ENCODE measurements at regions not wholly inside any gene's neighbourhood (a gene's known extent, or its start where the extent isn't known, plus 50 kb on each side); places are given as distances from the start of the nearest gene placed in this dataset.
"Not testable (repeated sequence)": the region's sequence is repeated elsewhere in the genome, so short reads cannot be mapped to it uniquely, and the experiment has no call there.

DNA sequence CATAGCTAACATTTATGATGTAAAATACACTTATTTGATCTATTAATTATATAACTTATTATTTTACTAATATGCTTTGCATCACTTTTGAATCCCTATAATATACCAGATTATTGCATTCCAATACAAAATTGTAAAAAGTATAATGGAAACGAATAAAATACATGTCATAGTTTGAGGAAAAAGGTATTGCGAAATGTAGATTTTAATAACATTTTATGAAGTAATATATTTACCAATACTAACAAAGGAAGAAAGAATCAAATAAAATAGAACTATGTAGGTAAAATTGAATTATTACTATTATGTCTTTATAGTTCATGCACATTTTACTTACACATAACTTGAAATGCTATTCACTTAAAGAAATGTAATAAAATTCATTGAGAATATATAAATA is 1300.2 kb downstream of the ADGRL3 start:
- no peaks in the 10 kb centered on the region for H3K4me1 Mint-ChIP-seq
- H3K27me3 Mint-ChIP-seq, result no peaks in the 10 kb centered on the region
- H3K27ac Mint-ChIP-seq, result no peak overlapping the region
- H3K9me3 Mint-ChIP-seq, result peaks cover 0 to 15% (median 3%) of the 10 kb centered on the region in 9 donors
- POLR2A ChIA-PET, result no interaction called here
- no peak overlapping the region for H3K4me3 Mint-ChIP-seq
- DNase-seq (no peak), ATAC-seq (no peak)
- no peaks in the 10 kb centered on the region for H3K36me3 Mint-ChIP-seq

DNA sequence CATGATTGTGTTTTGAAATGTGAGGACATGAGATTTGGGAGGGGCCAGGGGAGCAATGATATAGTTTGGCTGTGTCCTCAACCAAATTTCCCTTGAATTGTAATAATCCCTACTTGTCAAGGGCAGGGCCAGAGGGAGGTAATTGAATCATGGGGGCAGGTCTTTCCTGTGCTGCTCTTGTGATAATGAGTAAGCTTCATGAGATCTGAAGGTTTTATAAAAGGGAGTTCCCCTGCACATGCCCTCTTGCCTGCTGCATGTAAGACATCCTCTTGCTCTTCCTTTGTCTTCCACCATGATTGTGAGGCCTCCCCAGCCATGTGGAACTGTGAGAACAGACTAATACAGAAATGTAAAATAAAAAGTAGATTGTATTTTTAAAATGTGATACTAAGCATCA is 1294.9 kb downstream of the ADGRL3 start:
- DNase-seq, result no peak
- H3K4me3 Mint-ChIP-seq, result no peak overlapping the region
- H3K27ac Mint-ChIP-seq, result no peak overlapping the region
- H3K36me3 Mint-ChIP-seq, result no peaks in the 10 kb centered on the region
- peaks cover 0 to 25% (median 7%) of the 10 kb centered on the region in 9 donors for H3K9me3 Mint-ChIP-seq
- no peak for ATAC-seq
- no peaks in the 10 kb centered on the region for H3K27me3 Mint-ChIP-seq
- no peaks in the 10 kb centered on the region for H3K4me1 Mint-ChIP-seq
- POLR2A ChIA-PET, result no interaction called here

DNA sequence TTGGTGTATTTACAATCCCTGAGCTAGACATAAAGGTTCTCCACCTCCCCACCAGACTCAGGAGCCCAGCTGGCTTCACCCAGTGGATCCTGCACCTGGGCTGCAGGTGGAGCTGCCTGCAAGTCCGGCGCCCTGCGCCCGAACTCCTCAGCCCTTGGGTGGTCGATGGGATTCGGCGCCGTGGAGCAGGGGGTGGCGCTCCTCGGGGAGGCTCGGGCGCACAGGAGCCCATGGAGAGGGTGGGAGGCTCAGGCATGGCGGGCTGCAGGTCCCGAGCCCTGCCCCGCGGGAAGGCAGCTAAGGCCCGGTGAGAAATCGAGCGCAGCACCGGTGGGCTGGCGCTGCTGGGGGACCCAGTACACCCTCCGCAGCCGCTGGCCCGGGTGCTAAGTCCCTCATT is 1291.6 kb downstream of the ADGRL3 start:
- H3K9me3 Mint-ChIP-seq, result peaks cover 0 to 25% (median 6%) of the 10 kb centered on the region in 9 donors
- ATAC-seq, H3K4me1 Mint-ChIP-seq: not testable (repeated sequence)

DNA sequence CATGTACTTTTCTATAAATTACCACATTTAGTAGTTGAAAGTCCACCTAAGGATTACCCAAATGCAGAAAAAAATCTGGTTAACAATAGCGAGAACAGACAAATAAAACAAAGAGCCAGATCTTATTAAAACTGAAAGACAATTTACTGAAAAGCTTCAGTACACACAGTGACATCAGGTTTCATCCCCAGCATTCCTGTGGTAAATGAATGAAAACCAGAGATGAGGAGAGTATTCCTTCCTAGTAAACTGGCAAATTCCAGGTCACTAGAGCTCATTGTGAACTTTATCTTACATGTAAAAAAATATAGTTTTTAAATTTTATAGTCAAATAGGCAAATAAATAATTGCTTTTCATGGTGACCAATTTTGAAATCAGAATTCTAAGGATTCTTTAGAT is 1290.5 kb downstream of the ADGRL3 start:
- no peaks in the 10 kb centered on the region for H3K27me3 Mint-ChIP-seq
- H3K27ac Mint-ChIP-seq, result no peak overlapping the region
- no peak overlapping the region for H3K4me3 Mint-ChIP-seq
- DNase-seq (no peak), ATAC-seq (no peak)
- H3K36me3 Mint-ChIP-seq, result no peaks in the 10 kb centered on the region
- POLR2A ChIA-PET, result no interaction called here
- H3K4me1 Mint-ChIP-seq, result no peaks in the 10 kb centered on the region
- peaks cover 0 to 20% (median 6%) of the 10 kb centered on the region in 9 donors for H3K9me3 Mint-ChIP-seq

More for the DNA sequence above, 1291.6 kb downstream of the ADGRL3 start:
- H3K36me3 Mint-ChIP-seq, H3K27ac Mint-ChIP-seq, POLR2A ChIA-PET, H3K27me3 Mint-ChIP-seq, DNase-seq, H3K4me3 Mint-ChIP-seq: not testable (repeated sequence)

DNA sequence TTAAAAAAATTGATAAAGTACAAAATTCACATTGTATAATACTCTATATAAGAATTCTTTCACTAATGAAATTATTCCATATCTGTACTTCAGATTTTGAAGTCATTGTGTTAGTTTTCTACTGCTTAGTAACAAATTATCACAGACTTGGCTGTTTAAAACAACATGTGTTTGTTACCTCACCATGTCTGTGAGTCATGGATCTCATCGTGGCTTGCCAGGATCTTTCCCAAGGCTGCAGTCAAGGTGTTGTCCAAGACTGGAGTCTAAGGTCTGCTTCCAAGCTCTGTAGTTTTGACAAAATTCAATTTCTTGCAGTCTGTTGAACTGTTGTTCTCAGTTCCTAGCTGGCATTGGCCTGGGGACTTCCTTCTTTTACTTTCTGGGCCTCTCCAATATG is 1286.9 kb downstream of the ADGRL3 start:
- Mint-ChIP-seq H3K4me3 (no peak overlapping the region), H3K36me3 (no peaks in the 10 kb centered on the region), H3K27me3 (no peaks in the 10 kb centered on the region), H3K9me3 (peaks cover 0 to 25% (median 3%) of the 10 kb centered on the region in 9 donors), H3K4me1 (no peaks in the 10 kb centered on the region), H3K27ac (no peak overlapping the region)
- POLR2A ChIA-PET, result no interaction called here
- DNase-seq, result no peak
- ATAC-seq, result no peak

DNA sequence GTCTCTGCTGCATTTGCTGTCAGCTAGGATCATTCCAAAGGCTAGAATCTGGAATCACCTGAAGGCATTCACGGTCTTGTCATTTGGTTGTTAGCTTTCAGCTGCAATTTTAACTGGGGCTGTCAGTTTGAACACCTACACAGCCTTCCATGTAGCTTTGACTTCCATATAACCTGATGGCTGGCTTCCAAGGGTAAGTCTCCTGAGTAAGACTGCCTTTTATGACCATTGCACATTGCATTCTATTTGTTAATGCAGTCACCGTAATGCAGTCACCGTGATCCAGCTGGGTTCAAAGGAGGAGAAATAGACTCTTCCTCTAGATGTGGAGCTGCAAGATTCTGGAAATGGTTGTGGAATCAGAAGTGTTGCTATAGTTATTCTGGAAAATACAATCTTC is 1284.2 kb downstream of the ADGRL3 start:
- Mint-ChIP-seq H3K27me3 (no peaks in the 10 kb centered on the region), H3K4me3 (no peak overlapping the region), H3K36me3 (no peaks in the 10 kb centered on the region), H3K27ac (no peak overlapping the region), H3K4me1 (no peaks in the 10 kb centered on the region), H3K9me3 (peaks cover 0 to 23% (median 6%) of the 10 kb centered on the region in 9 donors)
- ATAC-seq, result no peak
- POLR2A ChIA-PET, result no interaction called here
- DNase-seq, result no peak

DNA sequence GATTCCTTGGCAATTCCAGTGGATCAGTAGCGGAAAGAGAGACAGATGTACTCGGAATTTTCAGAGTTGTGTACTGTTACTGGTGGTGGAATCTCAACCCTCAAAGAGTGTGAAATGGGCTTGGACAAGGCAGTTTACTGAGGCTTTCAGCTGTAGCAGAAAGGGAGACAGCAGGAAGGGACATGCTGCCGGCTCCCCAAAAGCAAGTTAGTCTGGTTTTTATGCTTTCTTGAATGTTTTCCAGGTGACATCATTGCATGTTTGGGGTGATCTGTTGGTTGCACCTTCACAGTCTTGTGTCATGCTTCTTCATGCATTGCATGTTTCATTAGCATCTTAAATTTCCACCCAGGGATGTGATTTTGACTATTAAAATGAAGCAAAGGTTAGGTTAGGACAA is 1282.2 kb downstream of the ADGRL3 start:
- DNase-seq (no peak), ATAC-seq (no peak)
- Mint-ChIP-seq H3K4me1 (no peaks in the 10 kb centered on the region), H3K4me3 (no peak overlapping the region), H3K27ac (no peak overlapping the region), H3K27me3 (no peaks in the 10 kb centered on the region), H3K9me3 (peaks cover 0 to 25% (median 9%) of the 10 kb centered on the region in 9 donors), H3K36me3 (no peaks in the 10 kb centered on the region)
- POLR2A ChIA-PET, result no interaction called here

DNA sequence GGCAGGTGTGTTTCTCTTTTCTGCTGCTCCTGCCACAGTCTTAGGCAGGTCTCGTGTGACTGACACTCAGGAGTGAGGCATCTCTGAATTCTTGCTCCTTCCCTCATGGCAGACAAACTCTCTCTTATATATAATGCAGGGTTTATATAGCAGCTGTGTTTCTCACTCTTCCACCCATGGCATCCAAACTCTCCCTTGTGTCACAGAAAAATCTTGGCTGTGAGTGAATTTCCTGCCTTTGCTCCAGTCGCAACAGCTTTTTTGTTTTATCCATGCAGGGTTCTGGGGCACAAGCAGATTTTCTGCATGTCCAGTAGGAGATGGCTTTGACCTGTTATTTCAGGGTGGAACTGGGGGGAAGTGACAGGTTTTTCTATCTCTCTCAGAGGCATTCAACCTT is 1275.5 kb downstream of the ADGRL3 start:
- Mint-ChIP-seq H3K4me1 (no peaks in the 10 kb centered on the region), H3K27ac (no peak overlapping the region), H3K9me3 (peaks cover 4 to 27% (median 12%) of the 10 kb centered on the region in 9 donors), H3K4me3 (no peak overlapping the region), H3K27me3 (no peaks in the 10 kb centered on the region), H3K36me3 (no peaks in the 10 kb centered on the region)
- DNase-seq (no peak), ATAC-seq (no peak)
- POLR2A ChIA-PET, result no interaction called here

DNA sequence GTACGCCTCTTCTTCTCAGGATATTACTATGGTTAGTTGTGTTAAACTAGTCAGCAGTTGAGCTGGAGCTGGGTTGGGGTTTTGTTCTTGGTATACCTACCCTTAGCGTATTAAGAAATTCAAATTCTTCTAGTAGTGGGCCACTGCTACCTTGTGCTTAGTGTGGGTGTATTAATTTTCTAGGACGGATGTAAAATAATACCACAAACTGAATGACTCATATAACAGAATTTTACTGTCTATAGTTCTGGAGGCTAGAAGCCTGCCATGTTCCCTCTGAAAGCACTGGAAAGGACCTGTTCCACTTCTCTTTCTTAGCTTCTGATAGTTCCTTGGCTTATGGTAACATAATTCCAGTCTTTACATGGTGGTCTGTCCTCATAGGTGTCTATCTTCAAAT is 1274.7 kb downstream of the ADGRL3 start:
- H3K4me1 Mint-ChIP-seq, result no peaks in the 10 kb centered on the region
- POLR2A ChIA-PET, result no interaction called here
- no peaks in the 10 kb centered on the region for H3K27me3 Mint-ChIP-seq
- peaks cover 5 to 27% (median 11%) of the 10 kb centered on the region in 9 donors for H3K9me3 Mint-ChIP-seq
- ATAC-seq, result no peak
- H3K27ac Mint-ChIP-seq, result no peak overlapping the region
- DNase-seq, result no peak
- H3K4me3 Mint-ChIP-seq, result no peak overlapping the region
- no peaks in the 10 kb centered on the region for H3K36me3 Mint-ChIP-seq

DNA sequence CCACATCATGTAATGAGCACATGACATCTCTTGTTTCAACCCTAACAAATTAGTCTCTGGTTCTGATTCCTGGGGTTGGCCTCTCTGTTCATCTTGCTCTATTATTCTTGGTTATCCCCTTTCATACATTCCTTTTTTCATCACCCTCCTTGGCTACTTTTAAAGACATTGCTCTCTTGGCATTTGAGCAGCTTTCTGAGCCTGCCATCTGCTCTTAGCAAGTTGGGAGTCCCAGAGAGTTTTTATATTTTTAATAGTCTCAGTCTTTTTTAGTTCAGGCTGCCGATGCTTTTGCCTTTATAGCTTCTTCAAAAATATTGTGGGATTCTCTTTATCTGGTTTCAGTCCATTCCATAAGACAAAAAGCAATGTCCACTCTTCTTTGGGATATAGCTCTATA is 1270.9 kb downstream of the ADGRL3 start:
- POLR2A ChIA-PET, result no interaction called here
- Mint-ChIP-seq H3K36me3 (no peaks in the 10 kb centered on the region), H3K4me1 (no peaks in the 10 kb centered on the region), H3K4me3 (no peak overlapping the region), H3K27ac (no peak overlapping the region), H3K27me3 (no peaks in the 10 kb centered on the region), H3K9me3 (peaks cover 0 to 30% (median 13%) of the 10 kb centered on the region in 9 donors)
- DNase-seq (no peak), ATAC-seq (no peak)

DNA sequence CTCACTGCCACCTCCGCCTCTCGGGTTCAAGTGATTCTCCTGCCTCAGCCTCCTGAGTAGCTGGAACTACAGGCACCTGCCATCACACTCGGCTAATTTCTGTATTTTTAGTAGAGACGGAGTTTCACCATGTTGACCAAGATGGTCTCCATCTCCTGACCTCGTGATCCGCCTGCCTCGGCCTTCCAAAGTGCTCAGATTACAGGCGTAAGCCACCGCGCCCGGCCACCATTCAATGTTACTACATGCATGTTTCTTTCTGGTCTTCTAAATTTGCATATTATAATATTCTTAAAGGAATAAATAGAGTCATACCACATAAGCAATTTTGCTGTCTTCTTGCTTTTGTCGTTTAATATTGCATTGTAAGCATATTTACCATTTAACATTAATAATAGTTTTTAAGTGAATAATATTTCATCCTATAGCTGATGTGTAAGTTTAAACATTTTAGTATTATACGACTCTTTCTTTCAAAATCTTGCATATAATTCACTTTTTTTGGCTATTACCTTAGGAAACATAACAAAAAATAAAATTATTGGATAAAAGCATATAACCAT is 1270.4 kb downstream of the ADGRL3 start:
- ATAC-seq, result no peak
- Mint-ChIP-seq H3K27ac (no peak overlapping the region), H3K9me3 (peaks cover 0 to 36% (median 13%) of the 10 kb centered on the region in 9 donors), H3K27me3 (no peaks in the 10 kb centered on the region), H3K4me3 (no peak overlapping the region), H3K4me1 (no peaks in the 10 kb centered on the region), H3K36me3 (no peaks in the 10 kb centered on the region)
- no peak for DNase-seq
- POLR2A ChIA-PET, result no interaction called here

DNA sequence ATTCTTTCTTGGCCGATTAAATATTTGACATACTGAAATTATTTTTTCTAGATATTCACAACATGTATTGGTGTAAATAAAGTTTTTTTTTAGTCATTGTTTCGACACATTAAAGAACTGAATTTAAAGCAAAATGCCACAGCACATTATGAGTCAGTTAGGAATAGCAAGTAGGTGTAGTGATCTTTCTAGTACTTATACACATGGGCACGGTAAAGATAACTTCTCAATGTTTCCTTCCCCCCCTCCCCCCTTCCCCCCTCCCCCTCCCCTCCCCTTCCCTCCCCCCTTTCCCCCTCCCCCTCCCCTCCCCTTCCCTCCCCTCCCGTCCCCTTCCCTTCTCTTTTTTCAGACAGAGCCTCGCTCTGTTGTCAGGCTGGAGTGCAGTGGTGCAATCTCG is 1269.9 kb downstream of the ADGRL3 start:
- no peaks in the 10 kb centered on the region for H3K4me1 Mint-ChIP-seq
- DNase-seq (no peak), ATAC-seq (no peak)
- no peaks in the 10 kb centered on the region for H3K36me3 Mint-ChIP-seq
- no peak overlapping the region for H3K4me3 Mint-ChIP-seq
- no peak overlapping the region for H3K27ac Mint-ChIP-seq
- POLR2A ChIA-PET, result no interaction called here
- H3K27me3 Mint-ChIP-seq, result no peaks in the 10 kb centered on the region
- H3K9me3 Mint-ChIP-seq, result peaks cover 0 to 39% (median 13%) of the 10 kb centered on the region in 9 donors

DNA sequence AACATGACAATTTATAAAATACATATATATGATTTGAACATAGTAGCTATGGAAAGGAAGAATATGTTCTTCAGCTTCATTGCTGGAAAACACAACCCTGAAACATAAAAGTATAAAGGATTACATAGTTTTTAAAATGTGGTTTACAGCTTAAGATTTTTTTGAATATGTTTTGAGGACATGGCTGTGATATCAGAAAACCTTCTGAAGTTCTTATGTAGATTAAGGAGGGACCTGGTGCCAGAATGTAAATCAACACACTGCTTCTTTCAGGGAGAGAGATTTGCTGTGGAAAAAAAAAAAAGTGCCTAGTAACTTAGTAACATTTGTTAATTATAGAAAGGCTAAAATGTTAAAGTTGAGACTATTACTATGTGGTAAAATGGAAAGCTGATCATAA is 1261.8 kb downstream of the ADGRL3 start:
- no peak for ATAC-seq
- H3K4me3 Mint-ChIP-seq, result no peak overlapping the region
- no peaks in the 10 kb centered on the region for H3K27me3 Mint-ChIP-seq
- POLR2A ChIA-PET, result no interaction called here
- no peaks in the 10 kb centered on the region for H3K36me3 Mint-ChIP-seq
- H3K9me3 Mint-ChIP-seq, result peaks cover 2 to 34% (median 11%) of the 10 kb centered on the region in 9 donors
- DNase-seq, result no peak
- no peaks in the 10 kb centered on the region for H3K4me1 Mint-ChIP-seq
- H3K27ac Mint-ChIP-seq, result no peak overlapping the region

DNA sequence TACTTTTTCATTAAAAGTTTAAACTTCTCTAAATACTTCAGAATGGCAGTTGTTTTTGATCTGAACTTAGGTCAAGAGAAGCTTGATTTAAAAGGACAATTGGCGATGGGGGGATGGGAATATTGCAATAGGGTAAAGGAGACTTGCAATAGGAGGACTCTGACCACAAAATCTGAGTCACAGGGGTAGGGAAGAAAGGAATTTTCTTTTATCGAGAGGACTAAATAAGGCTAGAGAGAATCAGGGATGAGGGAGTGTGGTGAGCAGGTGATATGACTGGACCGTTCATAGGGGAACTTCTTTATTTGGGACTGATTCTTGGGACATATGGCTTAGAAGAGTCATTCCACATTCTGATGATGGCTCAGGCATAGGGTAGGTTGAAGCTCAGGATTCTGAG is 1260.2 kb downstream of the ADGRL3 start:
- no peak overlapping the region for H3K4me3 Mint-ChIP-seq
- no peak overlapping the region for H3K27ac Mint-ChIP-seq

More for the DNA sequence above, 1260.2 kb downstream of the ADGRL3 start:
- Mint-ChIP-seq H3K4me1 (no peaks in the 10 kb centered on the region), H3K27me3 (no peaks in the 10 kb centered on the region), H3K36me3 (no peaks in the 10 kb centered on the region), H3K9me3 (peaks cover 2 to 23% (median 9%) of the 10 kb centered on the region in 9 donors)
- ATAC-seq (no peak), DNase-seq (no peak)
- POLR2A ChIA-PET, result no interaction called here
